ENCODE measurements at regions not wholly inside any gene's neighbourhood (a gene's known extent, or its start where the extent isn't known, plus 50 kb on each side); places are given as distances from the start of the nearest gene placed in this dataset.

- TF ChIP-seq THAP7 (CRISPR knock-in tag; IDR thresholded peaks at IDR 0.05), result 0 out of 2 replicates have a peak, but pooled peaks have one; percentile 56
- no peak for TF ChIP-seq ZHX1 (conservative IDR thresholded peaks at IDR 0.05; ENCODE audit: low read length)
- peak; percentile 50 for TF ChIP-seq RFX1 (IDR thresholded peaks at IDR 0.05)
- TF ChIP-seq ZNF589 (CRISPR knock-in tag; IDR thresholded peaks at IDR 0.05; ENCODE audit: low read depth), result peak; percentile 98
- TF ChIP-seq ZBTB12 (CRISPR knock-in tag; IDR thresholded peaks at IDR 0.05), result peak; percentile 83
- peak; percentile 97 for TF ChIP-seq C11orf30 (IDR thresholded peaks at IDR 0.05; ENCODE audit: low read depth)
- TF ChIP-seq THRAP3 (IDR thresholded peaks at IDR 0.05; ENCODE audit: borderline replicate concordance), result no peak
- TF ChIP-seq ZNF644 (tag; IDR thresholded peaks at IDR 0.05; ENCODE audit: low read depth), result peak; percentile 96
- TF ChIP-seq CSDE1 (IDR thresholded peaks at IDR 0.05), result no peak
- TF ChIP-seq ILK (tag; IDR thresholded peaks at IDR 0.05; ENCODE audit: borderline replicate concordance, low read depth), result peak; percentile 30; the same call in 1 of the 2 replicates
- TF ChIP-seq ZNF766 (CRISPR knock-in tag; conservative IDR thresholded peaks at IDR 0.05), result peak; percentile 90
- peak; percentile 55; the same call in 1 of the 2 replicates for TF ChIP-seq ZNF41 (CRISPR knock-in tag; conservative IDR thresholded peaks at IDR 0.05)
- peak; percentile 64 for TF ChIP-seq HLTF (IDR thresholded peaks at IDR 0.05)
- peak; percentile 87 for TF ChIP-seq GATAD2A (IDR thresholded peaks at IDR 0.05)
- peak; percentile 100 for TF ChIP-seq SMARCA4 (IDR thresholded peaks at IDR 0.05)
- TF ChIP-seq THRB (CRISPR knock-in tag; conservative IDR thresholded peaks at IDR 0.05), result peak; percentile 94
- TF ChIP-seq KDM1A (IDR thresholded peaks at IDR 0.05), result peak; percentile 98 to 99
- TF ChIP-seq ZNF707 (CRISPR knock-in tag; conservative IDR thresholded peaks at IDR 0.05), result 0 out of 2 replicates have a peak, but pooled peaks have one; percentile 53
- peak; percentile 88 to 92 for TF ChIP-seq MAZ (CRISPR knock-in tag; conservative IDR thresholded peaks at IDR 0.05 in 1 of 2, IDR thresholded peaks at IDR 0.05 in 1 of 2)
- TF ChIP-seq MBD2 (IDR thresholded peaks at IDR 0.05; ENCODE audit: borderline replicate concordance, low read depth), result peak; percentile 94
- TF ChIP-seq TFAP4 (CRISPR knock-in tag; IDR thresholded peaks at IDR 0.05; ENCODE audit: borderline replicate concordance), result peak; percentile 88
- TF ChIP-seq SP1 (CRISPR knock-in tag; IDR thresholded peaks at IDR 0.05), result peak; percentile 78
These were observed 241.4 kb downstream of the EDEM1 start (continued) for GRCh38 chr3:5428607-5429516.
